H1 (cell line): ENCODE measurements at regions not wholly inside any gene's neighbourhood (a gene's known extent, or its start where the extent isn't known, plus 50 kb on each side); places are given as distances from the start of the nearest gene placed in this dataset.

Experiments
- CTCF ChIA-PET: fragments of 300-600 bp; sonication (Branson Sonifier 250); formaldehyde crosslinking; loops from one replicate; lab custom pipeline; 2021; ENCODE audit not compliant: partially characterized antibody; lab: Charles Lee
- POLR2A ChIA-PET: fragments of 300-600 bp; sonication (Branson Sonifier 250); formaldehyde crosslinking; loops from one replicate; lab custom pipeline; 2021; ENCODE audit warnings: inconsistent platforms; ENCODE audit not compliant: partially characterized antibody; lab: Charles Lee
- DNase-seq, 2 experiments: peaks; one replicate each; pipeline versions ENCODE4 v3.0.0 to v3.0.0-alpha.2; 2010 to 2022; ENCODE audit warnings: low spot score in 2 of 2, low read depth in 1 of 2, mixed read lengths in 1 of 2
- FAIRE-seq: peaks from 2 replicates; lab custom pipeline; 2011; peaks lifted over from hg19 to GRCh38; lab: Jason Lieb, UNC
- H2AFZ ChIP-seq: 2 replicates; pipeline ENCODE4 v1.8.1; 2012; ENCODE audit warnings: low read length, inconsistent platforms
- H2AK5ac ChIP-seq: 2 replicates; pipeline ENCODE4 v1.6.1; 2013; ENCODE audit warnings: low read depth, low read length
- H2BK120ac ChIP-seq: replicated peaks from 2 replicates; pipeline ENCODE3; 2013; ENCODE audit warnings: low read depth, low read length, inconsistent platforms
- H2BK12ac ChIP-seq: 2 replicates; pipeline ENCODE4 v1.6.1; 2013; ENCODE audit warnings: low read depth, low read length
- H2BK15ac ChIP-seq: 2 replicates; pipeline ENCODE4 v1.6.1; 2013; ENCODE audit warnings: low read length
- H2BK20ac ChIP-seq: 2 replicates; pipeline ENCODE4 v1.6.1; 2013; ENCODE audit warnings: low read length
- H2BK5ac ChIP-seq: 2 replicates; pipeline ENCODE4 v1.6.1; 2013; ENCODE audit warnings: low read depth, low read length
- H3K14ac ChIP-seq: 2 replicates; pipeline ENCODE4 v1.6.1; 2013; ENCODE audit warnings: inconsistent platforms; ENCODE audit not compliant: insufficient read length
- H3K18ac ChIP-seq: 2 replicates; pipeline ENCODE4 v1.6.1; 2013; ENCODE audit warnings: low read length; ENCODE audit errors: extremely low read depth
- H3K23ac ChIP-seq: 2 replicates; pipeline ENCODE4 v1.6.1; 2013; ENCODE audit warnings: inconsistent platforms; ENCODE audit not compliant: insufficient read length
- H3K23me2 ChIP-seq: 2 replicates; pipeline ENCODE4 v1.6.1; 2013; ENCODE audit warnings: low read depth, low read length
- H3K27ac ChIP-seq: 2 replicates; pipeline ENCODE4 v1.6.1; 2011; ENCODE audit warnings: low read depth, low read length, inconsistent platforms
- H3K27me3 ChIP-seq, 4 experiments: replicated peaks in 1 of 4; 1 replicate in 1 of 4; 2 replicates in 3 of 4; pipeline versions ENCODE4 v1.6.1 to v1.8.1; 2011 to 2013; ENCODE audit warnings: low read length in 3 of 4, mild to moderate bottlenecking in 3 of 4, inconsistent platforms in 2 of 4, mixed read lengths in 2 of 4, moderate library complexity in 1 of 4; ENCODE audit not compliant: control insufficient read depth in 3 of 4, insufficient read depth in 3 of 4; ENCODE audit errors: extremely low read depth in 1 of 4
- H3K36me3 ChIP-seq, 4 experiments: 2 replicates each; pipeline versions ENCODE4 v1.6.1 to v1.8.1; 2011 to 2013; ENCODE audit warnings: mild to moderate bottlenecking in 4 of 4, low read length in 3 of 4, moderate library complexity in 2 of 4, control low read depth in 1 of 4, inconsistent platforms in 1 of 4; ENCODE audit not compliant: insufficient read depth in 4 of 4, control insufficient read depth in 2 of 4
- H3K4ac ChIP-seq: replicated peaks from 2 replicates; pipeline ENCODE3; 2013; ENCODE audit warnings: low read length, low read depth, mixed read lengths, inconsistent platforms; ENCODE audit not compliant: insufficient read length
- H3K4me1 ChIP-seq, 4 experiments: replicated peaks in 1 of 4; 1 replicate in 1 of 4; 2 replicates in 3 of 4; pipeline versions ENCODE4 v1.6.1 to v1.8.1; 2011 to 2013; ENCODE audit warnings: low read length in 3 of 4, inconsistent platforms in 2 of 4, mixed read lengths in 1 of 4; ENCODE audit not compliant: insufficient read depth in 4 of 4, control insufficient read depth in 3 of 4
- H3K4me2 ChIP-seq, 2 experiments: 2 replicates each; pipeline versions ENCODE4 v1.6.1 to v1.8.1; 2011 to 2013; ENCODE audit warnings: low read depth in 2 of 2, low read length in 2 of 2, control low read depth in 1 of 2, inconsistent platforms in 1 of 2, mild to moderate bottlenecking in 1 of 2; ENCODE audit not compliant: insufficient read depth in 1 of 2
- H3K4me3 ChIP-seq, 4 experiments: fragments of 200-600, 300-600 bp in 1 of 4; sonication (generic), shearing (Covaris generic), sonication (Bioruptor Twin) in 1 of 4; 2 replicates each; pipeline versions ENCODE4 v1.5.1 to v1.8.1; 2011 to 2016; ENCODE audit warnings: low read length in 4 of 4, low read depth in 3 of 4, control low read depth in 2 of 4, inconsistent platforms in 2 of 4, mild to moderate bottlenecking in 2 of 4, mixed read lengths in 1 of 4, moderate library complexity in 1 of 4; ENCODE audit not compliant: insufficient read depth in 2 of 4; ENCODE audit errors: extremely low read depth in 1 of 4
- H3K56ac ChIP-seq: replicated peaks from 2 replicates; pipeline ENCODE3; 2013; ENCODE audit warnings: low read depth, mild to moderate bottlenecking, mixed read lengths, low read length, inconsistent platforms; ENCODE audit not compliant: insufficient read length
- H3K79me1 ChIP-seq: 2 replicates; pipeline ENCODE4 v1.6.1; 2013; ENCODE audit warnings: low read depth, low read length, control low read depth
- H3K79me2 ChIP-seq, 2 experiments: 2 replicates each; pipeline versions ENCODE4 v1.6.1 to v1.8.1; 2012 to 2013; ENCODE audit warnings: low read length in 2 of 2, mild to moderate bottlenecking in 2 of 2, inconsistent platforms in 1 of 2; ENCODE audit not compliant: insufficient read depth in 2 of 2, control insufficient read depth in 1 of 2
- H3K9ac ChIP-seq, 4 experiments: replicated peaks in 1 of 4; 1 replicate in 1 of 4; 2 replicates in 3 of 4; pipeline versions ENCODE4 v1.6.1 to v1.8.1; 2011 to 2013; ENCODE audit warnings: low read depth in 3 of 4, low read length in 3 of 4, control low read depth in 2 of 4, mild to moderate bottlenecking in 2 of 4, moderate library complexity in 2 of 4, inconsistent platforms in 1 of 4; ENCODE audit errors: extremely low read depth in 1 of 4
- H3K9me3 ChIP-seq, 2 experiments: 2 replicates each; pipeline versions ENCODE4 v1.6.1 to v1.8.1; 2012 to 2013; ENCODE audit warnings: mild to moderate bottlenecking in 2 of 2, moderate library complexity in 2 of 2, control low read depth in 1 of 2, inconsistent platforms in 1 of 2, low read depth in 1 of 2, low read length in 1 of 2, mixed read lengths in 1 of 2; ENCODE audit not compliant: insufficient read depth in 2 of 2
- H4K20me1 ChIP-seq, 2 experiments: replicated peaks in 1 of 2; 2 replicates each; pipeline versions ENCODE3 to v1.8.1; 2011 to 2013; ENCODE audit warnings: inconsistent platforms in 2 of 2, low read length in 2 of 2, mild to moderate bottlenecking in 1 of 2; ENCODE audit not compliant: insufficient read depth in 2 of 2, control insufficient read depth in 1 of 2
- H4K5ac ChIP-seq: 2 replicates; pipeline ENCODE4 v1.6.1; 2013; ENCODE audit warnings: low read length, low read depth, mixed read lengths, inconsistent platforms; ENCODE audit not compliant: insufficient read length
- H4K8ac ChIP-seq: 2 replicates; pipeline ENCODE4 v1.8.0; 2013; ENCODE audit warnings: mild to moderate bottlenecking, moderate library complexity, low read length, inconsistent platforms; ENCODE audit not compliant: insufficient read depth; ENCODE audit errors: extremely low read depth
- H4K91ac ChIP-seq: replicated peaks from 2 replicates; pipeline ENCODE3; 2013; ENCODE audit warnings: low read length, mixed read lengths, inconsistent platforms; ENCODE audit not compliant: insufficient read length
- NANOG ChIP-seq: IDR thresholded peaks from 2 replicates; pipeline ENCODE4 v1.6.1; 2011; ENCODE audit warnings: low read length, low read depth, mild to moderate bottlenecking, inconsistent platforms; ENCODE audit not compliant: insufficient read depth, poor library complexity, severe bottlenecking
- POLR2A ChIP-seq, 2 experiments: IDR thresholded peaks; 1 replicate in 1 of 2; 2 replicates in 1 of 2; pipeline ENCODE4 v1.6.1; 2011; ENCODE audit warnings: low read depth in 2 of 2, low read length in 2 of 2, mild to moderate bottlenecking in 2 of 2; ENCODE audit errors: control extremely low read depth in 1 of 2
- TAF7 ChIP-seq: optimal IDR thresholded peaks from 2 replicates; pipeline ENCODE3; 2011; ENCODE audit warnings: low read depth, mild to moderate bottlenecking, inconsistent platforms, low read length, moderate library complexity, borderline replicate concordance
- USF2 ChIP-seq: IDR thresholded peaks from 2 replicates; pipeline ENCODE4 v1.6.1; 2011; ENCODE audit warnings: low read length, improper control_type of control experiment
- WGBS, 2 experiments: shearing (Covaris generic) in 1 of 2; methylation state at CpG; one replicate each; pipeline versions ENCODE4 v1.1.6 to v1.1.7; 2013 to 2015; ENCODE audit warnings: low lambda C conversion rate in 2 of 2, mixed read lengths in 2 of 2, inconsistent platforms in 1 of 2, low coverage in 1 of 2, missing lambda C conversion rate in 1 of 2; ENCODE audit not compliant: insufficient replicate concordance in 2 of 2, insufficient coverage in 1 of 2, insufficient read length in 1 of 2; ENCODE audit errors: extremely low coverage in 1 of 2, missing lambda C conversion rate in 1 of 2; 5-methylcytosine and 5-hydroxymethylcytosine counted together

GRCh38 chr7:137172105-137172590, 171.4 kb downstream of the PTN start:
- no peak overlapping the region for H3K4me2 ChIP-seq
- no peak overlapping the region for H3K56ac ChIP-seq
- H3K79me2 ChIP-seq = no peaks in the 10 kb centered on the region
- H3K14ac ChIP-seq = no peak overlapping the region
- ChIA-PET CTCF (interaction anchor here (5.1 kb wide), 1 partner anchor 419 kb away, joined by 34 read pairs; no protein-coding TSS in a partner anchor), POLR2A (interaction anchor here (0.6 kb wide), 1 partner anchor 298 kb away, joined by 3 read pairs; no protein-coding TSS in a partner anchor)
- no peak overlapping the region for H2BK5ac ChIP-seq
- H2BK12ac ChIP-seq = no peak overlapping the region
- H3K4me3 ChIP-seq = no peak overlapping the region
- no peak overlapping the region for H3K18ac ChIP-seq
- H2BK15ac ChIP-seq = no peak overlapping the region
- H3K9ac ChIP-seq = no peak overlapping the region
- H4K5ac ChIP-seq = no peak overlapping the region
- no peaks in the 10 kb centered on the region for H3K79me1 ChIP-seq
- no peaks in the 10 kb centered on the region for H4K20me1 ChIP-seq
- H3K23ac ChIP-seq = no peak overlapping the region
- no peak overlapping the region for H3K27ac ChIP-seq
- no peaks in the 10 kb centered on the region for H3K23me2 ChIP-seq
- no peaks in the 10 kb centered on the region for H3K27me3 ChIP-seq
- H2BK20ac ChIP-seq = no peak overlapping the region
- no peak for FAIRE-seq
- H2BK120ac ChIP-seq = no peak overlapping the region
- H4K91ac ChIP-seq = no peak overlapping the region
- H3K4me1 ChIP-seq = no peaks in the 10 kb centered on the region
- 93% methylated on average over 1 of the region's 1 CpG; no CpG with 5 or more reads in 1 of the 2 experiments for WGBS, 2 experiments
- no peak overlapping the region for H2AFZ ChIP-seq
- DNase-seq = no peak
- H4K8ac ChIP-seq = no peak overlapping the region
- no peak overlapping the region for H3K4ac ChIP-seq
- H3K9me3 ChIP-seq = no peaks in the 10 kb centered on the region
- H3K36me3 ChIP-seq = no peaks in the 10 kb centered on the region
- no peak overlapping the region for H2AK5ac ChIP-seq
- no peak for TF ChIP-seq USF2
- no peak for TF ChIP-seq POLR2A (IDR thresholded peaks at IDR 0.05; ENCODE audit: control extremely low read depth in 1 of 2, low read depth in 2 of 2, low read length in 2 of 2)
- no peak for TF ChIP-seq NANOG
- no peak for TF ChIP-seq TAF7
